ENCODE measurements at regions not wholly inside any gene's neighbourhood (a gene's known extent, or its start where the extent isn't known, plus 50 kb on each side); places are given as distances from the start of the nearest gene placed in this dataset.

- no peak for DNase-seq (ENCODE audit: low read depth in 2 of 2)
Measured at GRCh38 chr10:90321132-90321816, 536.6 kb downstream of the HTR7 start.

- DNase-seq (ENCODE audit: low read depth in 2 of 2) = no peak
Measured at GRCh38 chr10:90326498-90327267, 531.2 kb downstream of the HTR7 start.

GRCh38 chr10:90327611-90328010, 530.2 kb downstream of the HTR7 start:
- no peak for DNase-seq (ENCODE audit: low read depth in 2 of 2)

- DNase-seq (ENCODE audit: low read depth in 2 of 2) = no peak
Measured at GRCh38 chr10:90328459-90328858, 529.4 kb downstream of the HTR7 start.

- no peak for DNase-seq (ENCODE audit: low read depth in 2 of 2)
Measured at GRCh38 chr10:90328896-90329295, 528.9 kb downstream of the HTR7 start.

DNA sequence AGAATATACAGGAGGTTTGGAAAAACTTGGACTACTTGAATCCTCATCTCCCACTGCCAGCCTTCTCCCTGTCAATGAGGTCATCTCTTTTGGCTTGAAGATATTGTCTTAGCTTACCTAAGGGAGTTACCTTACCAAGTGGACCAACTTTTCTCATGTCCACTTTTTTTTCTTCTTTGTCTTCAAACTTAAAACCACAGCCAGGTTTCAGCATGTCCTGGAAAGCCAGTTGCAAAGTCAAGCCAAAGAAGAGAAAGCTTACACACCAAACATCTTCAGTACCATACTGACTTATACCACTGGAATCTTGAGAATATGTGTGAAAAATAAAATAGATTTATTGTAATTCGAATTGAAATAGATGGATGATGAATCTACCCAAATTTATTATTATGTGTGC, 520.5 kb downstream of the HTR7 start:
- no peak for DNase-seq (ENCODE audit: low read depth in 2 of 2)

GRCh38 chr10:90342480-90342879, 515.4 kb downstream of the HTR7 start:
- DNase-seq (ENCODE audit: low read depth in 2 of 2) = no peak

DNA sequence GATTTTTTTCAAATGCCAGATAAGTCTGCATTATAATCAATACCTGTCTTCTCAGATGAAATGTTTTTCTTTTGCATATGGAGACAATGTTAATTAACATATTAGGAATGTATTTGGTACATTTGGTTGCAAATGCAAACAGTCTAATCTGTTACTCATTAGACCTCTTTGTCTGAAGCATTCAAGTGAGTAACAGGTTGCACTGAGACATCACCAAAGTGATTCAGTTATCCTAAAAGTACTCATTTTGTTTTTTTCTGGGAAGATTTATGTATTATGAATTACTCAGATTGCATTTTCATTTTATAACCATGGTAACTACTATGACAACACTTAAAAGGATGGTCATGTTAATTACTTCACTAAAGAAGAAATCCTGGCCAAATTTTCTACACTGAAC, 513.6 kb downstream of the HTR7 start:
- DNase-seq (ENCODE audit: low read depth in 2 of 2) = no peak

DNA sequence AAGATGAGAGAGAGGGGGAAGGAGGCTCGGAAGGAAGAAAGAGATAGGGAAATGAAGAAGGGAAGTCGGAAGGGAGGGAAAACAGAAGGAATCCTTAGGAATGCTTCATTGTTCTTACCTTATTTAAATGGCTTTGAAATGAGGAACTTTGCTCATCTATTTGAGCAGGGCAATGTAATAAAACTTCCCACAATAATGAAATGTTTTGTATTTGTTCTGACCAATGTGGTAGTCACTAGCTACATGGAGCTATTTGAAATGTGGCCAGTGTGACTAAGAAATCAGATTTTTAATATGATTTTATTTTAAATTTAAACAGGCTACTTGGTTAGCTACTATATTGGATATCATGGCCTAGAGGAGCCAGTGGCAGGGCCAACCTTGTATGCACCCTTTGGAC, 510.6 kb downstream of the HTR7 start:
- no peak for DNase-seq (ENCODE audit: low read depth in 2 of 2)

DNA sequence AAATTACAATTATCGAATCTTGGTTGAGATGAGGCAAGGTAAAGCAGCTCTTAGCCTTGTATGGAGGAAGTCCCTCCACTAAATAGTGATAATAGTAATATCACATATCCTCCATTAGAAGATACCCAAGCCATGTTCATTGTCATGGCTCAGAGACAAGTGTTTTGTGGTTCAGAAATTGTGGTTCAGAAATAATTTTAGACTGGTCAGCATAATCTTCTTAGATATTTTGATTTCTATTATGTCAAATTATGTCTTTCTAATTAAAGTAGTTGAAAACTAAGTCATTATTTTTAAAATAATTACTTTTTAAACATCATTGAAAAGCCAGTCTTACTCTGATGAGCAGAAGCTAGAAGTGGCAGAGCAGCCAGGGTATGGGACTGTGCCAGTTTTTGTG, 507.7 kb downstream of the HTR7 start:
- DNase-seq (ENCODE audit: low read depth in 2 of 2) = no peak

GRCh38 chr10:90352288-90352687, 505.6 kb downstream of the HTR7 start:
- DNase-seq (ENCODE audit: low read depth in 2 of 2) = no peak

GRCh38 chr10:90354914-90355313, 502.9 kb downstream of the HTR7 start:
- no peak for DNase-seq (ENCODE audit: low read depth in 2 of 2)

GRCh38 chr10:90363799-90364483, 493.9 kb downstream of the HTR7 start:
- DNase-seq (ENCODE audit: low read depth in 2 of 2) = no peak

DNA sequence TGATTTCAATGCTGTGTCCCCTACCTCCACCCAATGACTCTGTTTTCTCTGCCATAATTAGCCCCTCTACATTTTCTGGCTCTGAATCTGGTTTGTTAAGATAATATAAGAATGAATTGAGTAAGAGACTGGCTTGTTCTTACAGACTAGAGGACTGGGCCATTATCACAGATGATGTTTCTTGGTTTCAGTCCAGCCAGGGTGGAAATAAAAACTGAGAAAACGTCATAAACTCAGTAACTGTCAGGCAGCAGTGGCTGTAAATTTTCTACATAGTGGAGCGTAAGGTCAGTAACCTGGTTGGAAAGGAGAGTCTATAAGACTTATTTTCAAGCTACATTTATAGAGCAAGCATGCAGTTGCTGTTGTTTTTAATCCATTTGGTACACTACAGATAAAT, 485.4 kb downstream of the HTR7 start:
- DNase-seq (ENCODE audit: low read depth in 2 of 2) = no peak

DNA sequence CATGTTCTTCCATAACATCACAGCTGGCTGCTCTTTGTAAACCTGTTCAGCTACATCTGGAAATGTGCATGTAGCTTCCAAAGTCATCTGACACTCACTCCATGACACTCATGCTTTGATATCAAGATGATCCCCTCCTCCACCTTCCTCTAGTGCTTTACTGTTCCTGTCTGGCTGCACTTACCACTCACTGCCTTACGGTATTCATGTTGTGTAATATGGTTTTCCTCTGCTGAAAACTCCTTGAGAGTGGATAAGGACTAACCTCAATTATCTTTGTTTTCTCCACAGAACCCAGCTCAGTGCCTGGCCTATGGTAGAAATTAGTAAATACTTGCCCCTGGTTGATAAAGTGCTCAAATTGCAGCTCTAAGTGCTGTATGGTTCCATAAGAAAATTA, 483.9 kb downstream of the HTR7 start:
- no peak for DNase-seq (ENCODE audit: low read depth in 2 of 2)

DNA sequence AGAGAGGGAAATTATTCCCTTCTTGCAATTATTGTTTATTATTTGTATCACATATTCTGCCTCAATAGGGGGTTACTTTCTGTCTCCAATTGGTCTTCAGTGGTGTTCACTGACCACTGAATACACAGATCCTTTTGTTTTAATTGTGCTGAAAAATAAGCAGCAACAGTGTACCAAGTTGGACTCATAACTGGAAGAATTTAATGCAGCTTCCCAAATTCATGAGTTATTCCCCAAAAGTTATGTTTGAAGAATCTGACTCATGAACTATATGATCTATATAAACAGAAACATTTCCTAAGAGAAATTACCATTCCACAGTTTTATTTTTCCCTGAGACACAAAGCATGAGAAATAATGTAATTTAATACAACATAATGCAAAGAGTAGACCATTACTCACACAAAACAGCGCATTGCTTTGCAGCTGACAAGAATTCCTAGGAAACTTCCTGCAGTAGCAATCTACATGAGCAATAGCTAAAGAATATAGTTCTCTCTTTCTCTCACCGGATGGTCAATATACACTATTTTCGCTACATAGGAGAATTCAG, 479.2 kb downstream of the HTR7 start:
- DNase-seq (ENCODE audit: low read depth in 2 of 2) = no peak

DNA sequence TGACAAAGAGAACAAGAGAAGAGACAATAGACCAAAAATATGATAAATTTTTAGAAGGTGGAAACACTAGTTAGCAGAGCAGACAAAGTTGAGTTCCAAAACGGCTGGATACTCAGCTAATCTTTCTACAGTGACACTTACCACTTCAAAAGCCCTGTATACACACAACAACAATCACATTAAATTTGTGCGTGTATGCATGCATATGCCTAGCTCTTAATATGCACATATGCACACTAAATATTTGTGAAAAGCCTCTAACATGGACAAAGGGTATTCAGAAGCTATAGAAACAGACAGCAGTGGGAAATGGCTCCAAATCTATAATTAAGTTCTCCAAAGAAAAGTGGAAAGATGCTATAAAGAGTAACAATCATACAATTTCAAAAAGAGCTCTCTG, 476.4 kb downstream of the HTR7 start:
- no peak for DNase-seq (ENCODE audit: low read depth in 2 of 2)

DNA sequence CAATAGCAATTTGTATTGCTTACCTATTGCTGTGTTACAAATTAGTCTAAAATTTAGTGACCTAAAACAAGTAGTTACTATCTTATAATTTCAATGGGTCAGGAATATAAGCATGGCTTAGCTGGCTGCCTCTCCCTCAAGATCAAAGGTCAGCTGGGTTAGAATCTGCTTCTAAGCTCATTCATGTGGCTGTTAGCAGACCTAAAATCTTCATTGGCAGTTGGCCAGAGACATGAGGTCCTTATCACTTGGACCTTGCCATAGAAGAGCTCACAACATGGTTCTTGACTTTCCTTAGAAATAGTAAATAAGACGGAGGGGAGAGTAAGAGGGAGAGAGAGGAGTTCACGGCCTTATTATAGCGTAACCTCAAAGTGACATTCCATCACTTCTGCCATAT, 468.0 kb downstream of the HTR7 start:
- DNase-seq (ENCODE audit: low read depth in 2 of 2) = no peak

GRCh38 chr10:90394311-90394710, 463.5 kb downstream of the HTR7 start:
- no peak for DNase-seq (ENCODE audit: low read depth in 2 of 2)

GRCh38 chr10:90396721-90397120, 461.1 kb downstream of the HTR7 start:
- DNase-seq (ENCODE audit: low read depth in 2 of 2) = no peak

- DNase-seq (ENCODE audit: low read depth in 2 of 2) = no peak
Measured at GRCh38 chr10:90398566-90398965, 459.3 kb downstream of the HTR7 start.

DNA sequence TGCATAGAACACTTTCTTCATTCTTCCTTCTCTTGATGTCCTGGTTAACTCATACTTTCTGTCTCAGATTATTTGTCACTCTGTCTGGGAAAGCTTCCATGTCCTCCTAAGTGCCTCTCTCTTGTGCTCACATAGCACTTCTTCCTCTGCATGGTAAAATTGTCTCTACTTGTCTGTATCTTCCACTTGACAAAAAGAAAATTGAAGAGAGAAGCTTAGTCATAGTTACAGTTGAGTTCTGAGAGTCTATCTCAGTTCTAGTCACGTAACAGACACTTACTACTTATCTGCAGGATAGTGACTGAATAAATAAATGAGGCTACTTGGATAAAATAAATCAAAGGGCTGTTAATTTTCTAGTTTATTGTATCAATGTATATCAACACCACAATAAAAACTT, 458.1 kb downstream of the HTR7 start:
- DNase-seq (ENCODE audit: low read depth in 2 of 2) = no peak
